ENCODE measurements at regions not wholly inside any gene's neighbourhood (a gene's known extent, or its start where the extent isn't known, plus 50 kb on each side); places are given as distances from the start of the nearest gene placed in this dataset.

DNA sequence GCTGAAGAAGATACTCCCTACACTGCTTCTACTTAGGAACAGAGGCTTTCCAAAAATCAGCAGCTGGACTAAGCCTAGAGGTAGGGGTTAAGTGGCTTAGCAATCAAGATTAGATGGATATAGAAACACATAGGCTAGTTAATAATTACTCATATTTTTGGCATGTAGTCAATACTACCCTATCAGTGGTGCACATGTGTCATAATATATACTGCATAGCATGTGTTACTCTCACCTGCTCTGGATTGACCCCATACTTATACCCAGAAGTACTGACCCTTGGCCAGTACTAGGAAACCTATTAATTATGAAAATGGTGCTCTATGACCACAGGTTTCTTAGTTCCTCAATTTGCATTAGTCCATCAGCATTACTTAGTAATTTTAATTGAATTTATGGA, 528.4 kb upstream of the LMO3 start:
- TF ChIP-seq, protein P1, sequence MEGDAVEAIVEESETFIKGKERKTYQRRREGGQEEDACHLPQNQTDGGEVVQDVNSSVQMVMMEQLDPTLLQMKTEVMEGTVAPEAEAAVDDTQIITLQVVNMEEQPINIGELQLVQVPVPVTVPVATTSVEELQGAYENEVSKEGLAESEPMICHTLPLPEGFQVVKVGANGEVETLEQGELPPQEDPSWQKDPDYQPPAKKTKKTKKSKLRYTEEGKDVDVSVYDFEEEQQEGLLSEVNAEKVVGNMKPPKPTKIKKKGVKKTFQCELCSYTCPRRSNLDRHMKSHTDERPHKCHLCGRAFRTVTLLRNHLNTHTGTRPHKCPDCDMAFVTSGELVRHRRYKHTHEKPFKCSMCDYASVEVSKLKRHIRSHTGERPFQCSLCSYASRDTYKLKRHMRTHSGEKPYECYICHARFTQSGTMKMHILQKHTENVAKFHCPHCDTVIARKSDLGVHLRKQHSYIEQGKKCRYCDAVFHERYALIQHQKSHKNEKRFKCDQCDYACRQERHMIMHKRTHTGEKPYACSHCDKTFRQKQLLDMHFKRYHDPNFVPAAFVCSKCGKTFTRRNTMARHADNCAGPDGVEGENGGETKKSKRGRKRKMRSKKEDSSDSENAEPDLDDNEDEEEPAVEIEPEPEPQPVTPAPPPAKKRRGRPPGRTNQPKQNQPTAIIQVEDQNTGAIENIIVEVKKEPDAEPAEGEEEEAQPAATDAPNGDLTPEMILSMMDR (IDR thresholded peaks at IDR 0.05), result no peak
- TF ChIP-seq POLR2A (IDR thresholded peaks at IDR 0.05), result no peak

Measured in right lobe of liver (tissue), 4 donors.